Smooth muscle cell (in vitro differentiated cells): ENCODE measurements at regions not wholly inside any gene's neighbourhood (a gene's known extent, or its start where the extent isn't known, plus 50 kb on each side); places are given as distances from the start of the nearest gene placed in this dataset.

Experiments used
- DNase-seq: peaks from one replicate; lab custom pipeline; 2025; ENCODE audit not compliant: unreplicated experiment; lab: John Stamatoyannopoulos, UW
- H2AFZ ChIP-seq: fragments of 200-600 bp; sonication (generic); 2 replicates; pipeline ENCODE4 v1.6.0; 2016; ENCODE audit warnings: antibody characterized with exemption, low read depth, mild to moderate bottlenecking
- H3F3A ChIP-seq: fragments of 200-600 bp; sonication (generic); 2 replicates; pipeline ENCODE4 v1.6.0; 2017; ENCODE audit warnings: antibody characterized with exemption, low read depth
- H3K27ac ChIP-seq: fragments of 200-600 bp; sonication (generic); 2 replicates; pipeline ENCODE4 v1.5.1; 2016; ENCODE audit warnings: low read depth, mild to moderate bottlenecking
- H3K27me3 ChIP-seq: fragments of 200-600 bp; sonication (generic); 2 replicates; pipeline ENCODE4 v1.6.1; 2016; ENCODE audit warnings: low read depth, mild to moderate bottlenecking
- H3K36me3 ChIP-seq: fragments of 200-600 bp; sonication (generic); 2 replicates; pipeline ENCODE4 v1.5.1; 2016; ENCODE audit warnings: low read depth
- H3K4me1 ChIP-seq: fragments of 200-600 bp; sonication (generic); 2 replicates; pipeline ENCODE4 v1.5.1; 2016; ENCODE audit warnings: low read depth
- H3K4me2 ChIP-seq: fragments of 200-600 bp; sonication (generic); 2 replicates; pipeline ENCODE4 v1.6.0; 2016; ENCODE audit warnings: mild to moderate bottlenecking
- H3K4me3 ChIP-seq: fragments of 200-600 bp; sonication (generic); 2 replicates; pipeline ENCODE4 v1.5.1; 2016; ENCODE audit warnings: mild to moderate bottlenecking
- H3K79me2 ChIP-seq: fragments of 200-600 bp; sonication (generic); 2 replicates; pipeline ENCODE4 v1.6.0; 2016; ENCODE audit warnings: low read depth, mild to moderate bottlenecking
- H3K9ac ChIP-seq: fragments of 200-600 bp; sonication (generic); 2 replicates; pipeline ENCODE4 v1.6.0; 2016; ENCODE audit warnings: low read depth
- H3K9me3 ChIP-seq: fragments of 200-600 bp; sonication (generic); replicated peaks from 2 replicates; pipeline ENCODE4 v1.5.1; 2016; ENCODE audit warnings: low read depth
- H4K20me1 ChIP-seq: fragments of 200-600 bp; sonication (generic); 2 replicates; pipeline ENCODE4 v1.6.0; 2016; ENCODE audit warnings: low read depth
- WGBS: methylation state at CpG from one replicate; pipeline ENCODE4 v1.1.7; 2016; ENCODE audit warnings: low lambda C conversion rate; 5-methylcytosine and 5-hydroxymethylcytosine counted together
- TF ChIP-seq, protein P1 (sequence below): fragments of 200-600 bp; sonication (generic); IDR thresholded peaks from 2 replicates; pipeline ENCODE4 v1.5.1; 2017; ENCODE audit warnings: borderline replicate concordance, mild to moderate bottlenecking, antibody characterized with exemption; ENCODE audit not compliant: insufficient read depth, poor library complexity, severe bottlenecking

GRCh38 chr4:53959343-53960120 is 104.9 kb downstream of the CHIC2 start:
- no peak overlapping the region for H3K9ac ChIP-seq
- DNase-seq: no peak
- H3K9me3 ChIP-seq: no peaks in the 10 kb centered on the region
- no peak overlapping the region for H2AFZ ChIP-seq
- peaks cover 35% of the 10 kb centered on the region for H3K4me1 ChIP-seq
- H4K20me1 ChIP-seq: no peaks in the 10 kb centered on the region
- H3K27ac ChIP-seq: no peak overlapping the region
- WGBS: 80% methylated on average over 16 of the region's 16 CpGs
- no peak overlapping the region for H3K4me3 ChIP-seq
- H3F3A ChIP-seq: peaks cover 26% of the 10 kb centered on the region
- TF ChIP-seq, protein P1, sequence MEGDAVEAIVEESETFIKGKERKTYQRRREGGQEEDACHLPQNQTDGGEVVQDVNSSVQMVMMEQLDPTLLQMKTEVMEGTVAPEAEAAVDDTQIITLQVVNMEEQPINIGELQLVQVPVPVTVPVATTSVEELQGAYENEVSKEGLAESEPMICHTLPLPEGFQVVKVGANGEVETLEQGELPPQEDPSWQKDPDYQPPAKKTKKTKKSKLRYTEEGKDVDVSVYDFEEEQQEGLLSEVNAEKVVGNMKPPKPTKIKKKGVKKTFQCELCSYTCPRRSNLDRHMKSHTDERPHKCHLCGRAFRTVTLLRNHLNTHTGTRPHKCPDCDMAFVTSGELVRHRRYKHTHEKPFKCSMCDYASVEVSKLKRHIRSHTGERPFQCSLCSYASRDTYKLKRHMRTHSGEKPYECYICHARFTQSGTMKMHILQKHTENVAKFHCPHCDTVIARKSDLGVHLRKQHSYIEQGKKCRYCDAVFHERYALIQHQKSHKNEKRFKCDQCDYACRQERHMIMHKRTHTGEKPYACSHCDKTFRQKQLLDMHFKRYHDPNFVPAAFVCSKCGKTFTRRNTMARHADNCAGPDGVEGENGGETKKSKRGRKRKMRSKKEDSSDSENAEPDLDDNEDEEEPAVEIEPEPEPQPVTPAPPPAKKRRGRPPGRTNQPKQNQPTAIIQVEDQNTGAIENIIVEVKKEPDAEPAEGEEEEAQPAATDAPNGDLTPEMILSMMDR: no peak
- H3K27me3 ChIP-seq: no peaks in the 10 kb centered on the region
- H3K36me3 ChIP-seq: no peaks in the 10 kb centered on the region
- H3K79me2 ChIP-seq: no peaks in the 10 kb centered on the region
- H3K4me2 ChIP-seq: no peak overlapping the region

- Histone ChIP-seq H3F3A (peaks cover 10% of the 10 kb centered on the region), H3K9me3 (no peaks in the 10 kb centered on the region), H3K4me3 (no peak overlapping the region), H2AFZ (no peak overlapping the region), H3K4me2 (no peak overlapping the region), H3K79me2 (no peaks in the 10 kb centered on the region), H3K27ac (no peak overlapping the region), H3K4me1 (peaks cover 6% of the 10 kb centered on the region), H3K36me3 (no peaks in the 10 kb centered on the region), H4K20me1 (no peaks in the 10 kb centered on the region), H3K9ac (no peak overlapping the region), H3K27me3 (no peaks in the 10 kb centered on the region)
- no peak for DNase-seq
- TF ChIP-seq, protein P1: no peak
These were observed 108.0 kb downstream of the CHIC2 start for GRCh38 chr4:53956454-53956853.

DNA sequence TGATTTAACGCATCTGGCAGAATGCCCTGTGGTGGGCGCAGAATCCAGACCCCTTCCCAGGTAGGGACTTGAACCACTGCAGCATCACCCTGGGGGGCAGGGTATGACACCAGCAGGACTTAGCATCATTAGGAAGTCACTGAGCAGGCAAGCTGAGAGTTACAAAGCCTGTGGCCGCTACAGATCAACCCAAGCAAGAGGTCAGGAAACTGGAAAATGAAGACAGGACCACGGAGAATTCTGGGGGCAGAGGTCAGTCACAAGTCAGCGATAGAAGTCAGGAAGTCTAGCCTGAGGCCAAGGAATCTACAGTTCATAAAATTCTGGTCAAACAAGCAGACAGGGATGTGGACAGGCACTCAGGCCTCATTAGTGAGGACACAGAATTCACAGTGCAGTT is 108.4 kb downstream of the CHIC2 start:
- Histone ChIP-seq H3K9ac (no peak overlapping the region), H3K36me3 (no peaks in the 10 kb centered on the region), H3K4me3 (no peak overlapping the region), H4K20me1 (no peaks in the 10 kb centered on the region), H3K4me2 (no peak overlapping the region), H3K9me3 (no peaks in the 10 kb centered on the region), H3K4me1 (peaks cover 2% of the 10 kb centered on the region), H3F3A (peaks cover 6% of the 10 kb centered on the region), H2AFZ (no peak overlapping the region), H3K27me3 (no peaks in the 10 kb centered on the region), H3K79me2 (no peaks in the 10 kb centered on the region), H3K27ac (no peak overlapping the region)
- TF ChIP-seq, protein P1: no peak
- WGBS: 59% methylated on average over 5 of the region's 5 CpGs
- DNase-seq: no peak

GRCh38 chr4:53951414-53951813 is 113.0 kb downstream of the CHIC2 start:
- TF ChIP-seq, protein P1: no peak
- Histone ChIP-seq H3K79me2 (no peaks in the 10 kb centered on the region), H3K4me3 (no peak overlapping the region), H3K36me3 (no peaks in the 10 kb centered on the region), H3K9ac (no peak overlapping the region), H3K4me1 (no peaks in the 10 kb centered on the region), H3K9me3 (no peaks in the 10 kb centered on the region), H4K20me1 (no peaks in the 10 kb centered on the region), H3F3A (no peaks in the 10 kb centered on the region), H3K27ac (no peak overlapping the region), H2AFZ (no peak overlapping the region), H3K27me3 (no peaks in the 10 kb centered on the region), H3K4me2 (no peak overlapping the region)
- WGBS: 87% methylated on average over 4 of the region's 4 CpGs
- DNase-seq: no peak
